Epithelial cell of esophagus (primary cell): ENCODE measurements at regions not wholly inside any gene's neighbourhood (a gene's known extent, or its start where the extent isn't known, plus 50 kb on each side); places are given as distances from the start of the nearest gene placed in this dataset.
"Not testable (repeated sequence)": the region's sequence is repeated elsewhere in the genome, so short reads cannot be mapped to it uniquely, and the experiment has no call there.

Experiments
- DNase-seq: peaks from one replicate; pipeline ENCODE4 v3.0.0; 2010; ENCODE audit warnings: low read depth
- H3K4me3 ChIP-seq: 2 replicates; pipeline ENCODE4 v1.5.1; 2011; ENCODE audit warnings: mild to moderate bottlenecking, low read length, control low read depth
- CTCF ChIP-seq: IDR thresholded peaks from 2 replicates; pipeline ENCODE4 v1.5.1; 2011; ENCODE audit warnings: low read depth, mild to moderate bottlenecking, low read length, control low read depth, inconsistent platforms; ENCODE audit not compliant: insufficient read depth; ENCODE audit errors: missing control alignments

GRCh38 chr5:82426464-82427154, 148.5 kb upstream of the RPS23 start:
- no peak overlapping the region for H3K4me3 ChIP-seq
- TF ChIP-seq CTCF, result no peak
- no peak for DNase-seq

DNA sequence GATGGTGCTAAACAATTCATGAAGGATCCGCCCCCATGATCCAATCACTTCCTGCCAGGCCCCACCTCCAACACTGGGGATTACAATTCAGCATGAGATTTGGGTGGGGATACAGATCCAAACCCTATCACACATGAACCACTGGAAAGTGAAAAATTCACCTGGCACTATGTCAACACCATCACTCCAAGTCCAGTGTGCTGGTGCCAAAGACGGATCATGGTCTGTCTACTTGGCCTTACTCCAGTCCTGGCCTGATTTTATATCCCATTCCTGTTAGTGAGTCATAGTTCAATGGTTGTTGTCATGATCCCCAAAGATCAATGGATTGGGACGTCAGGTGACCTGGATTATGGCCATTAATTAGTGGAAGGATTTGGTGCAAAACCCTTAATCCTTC, 147.4 kb upstream of the RPS23 start:
- H3K4me3 ChIP-seq, result no peak overlapping the region
- TF ChIP-seq CTCF, result no peak
- DNase-seq, result no peak

- DNase-seq, result no peak
- H3K4me3 ChIP-seq, result no peak overlapping the region
- TF ChIP-seq CTCF, result no peak
Measured at GRCh38 chr5:82424211-82424610, 146.1 kb upstream of the RPS23 start.

GRCh38 chr5:82422751-82423181, 144.6 kb upstream of the RPS23 start:
- no peak for TF ChIP-seq CTCF
- no peak overlapping the region for H3K4me3 ChIP-seq
- DNase-seq, result no peak

DNA sequence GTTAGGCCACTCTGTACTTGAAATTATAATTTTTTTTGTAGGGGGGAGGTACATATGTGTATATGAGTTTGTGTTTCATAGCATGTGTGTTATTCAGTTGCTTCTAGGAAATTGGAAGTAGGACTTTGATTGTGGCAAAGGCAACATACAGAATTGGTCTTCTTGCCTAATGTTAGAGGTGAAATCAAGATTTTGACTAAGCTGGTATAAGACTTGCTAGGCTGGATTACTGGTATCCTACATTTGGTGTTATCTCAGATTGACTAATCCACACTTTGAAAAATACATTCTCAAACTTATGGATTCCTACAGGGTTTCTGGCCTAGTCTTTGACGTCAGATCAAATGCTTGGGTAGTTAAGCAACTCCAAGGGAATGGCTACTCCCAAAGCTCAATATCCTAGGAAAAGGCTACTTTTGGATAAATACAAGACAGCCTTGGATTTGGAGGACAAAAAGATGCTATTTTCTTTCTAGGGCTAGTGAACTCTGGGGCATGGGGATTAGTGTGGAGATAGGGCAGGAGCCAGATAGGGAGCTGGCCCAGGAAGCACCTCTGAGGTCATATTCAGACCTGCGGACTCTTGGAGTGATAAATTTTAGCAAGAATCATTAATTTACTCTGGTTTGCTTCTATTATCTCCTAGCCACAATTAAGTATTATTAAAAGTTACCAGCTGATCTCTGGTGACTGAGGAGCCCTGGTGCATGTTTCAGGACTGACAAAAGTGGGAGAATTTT, 144.0 kb upstream of the RPS23 start:
- no peak overlapping the region for H3K4me3 ChIP-seq
- no peak for DNase-seq
- TF ChIP-seq CTCF, result no peak

GRCh38 chr5:82421119-82421518, 143.0 kb upstream of the RPS23 start:
- H3K4me3 ChIP-seq, result no peak overlapping the region
- DNase-seq, result peak; percentile 92
- TF ChIP-seq CTCF, result peak; percentile 26

DNA sequence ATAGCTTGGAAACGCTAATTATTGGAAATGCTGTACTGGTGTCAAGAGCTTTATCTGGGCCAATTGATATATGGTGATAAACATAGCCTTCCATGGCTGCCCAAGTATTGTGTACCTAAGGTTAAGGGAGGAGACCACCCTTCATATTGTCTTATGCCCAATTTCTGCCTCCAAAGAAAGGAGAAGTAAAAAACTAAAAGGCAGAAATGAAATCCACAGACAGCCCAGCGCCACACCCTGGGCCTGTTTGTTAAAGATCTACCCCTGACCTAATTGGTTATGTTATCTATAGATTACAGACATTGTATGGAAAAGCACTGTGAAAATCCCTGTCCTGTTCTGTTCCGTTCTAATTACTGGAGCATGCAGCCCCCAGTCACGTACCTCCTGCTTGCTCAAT, 142.4 kb upstream of the RPS23 start:
- not testable (repeated sequence) for H3K4me3 ChIP-seq, DNase-seq
